ENCODE measurements at regions not wholly inside any gene's neighbourhood (a gene's known extent, or its start where the extent isn't known, plus 50 kb on each side); places are given as distances from the start of the nearest gene placed in this dataset.

DNA sequence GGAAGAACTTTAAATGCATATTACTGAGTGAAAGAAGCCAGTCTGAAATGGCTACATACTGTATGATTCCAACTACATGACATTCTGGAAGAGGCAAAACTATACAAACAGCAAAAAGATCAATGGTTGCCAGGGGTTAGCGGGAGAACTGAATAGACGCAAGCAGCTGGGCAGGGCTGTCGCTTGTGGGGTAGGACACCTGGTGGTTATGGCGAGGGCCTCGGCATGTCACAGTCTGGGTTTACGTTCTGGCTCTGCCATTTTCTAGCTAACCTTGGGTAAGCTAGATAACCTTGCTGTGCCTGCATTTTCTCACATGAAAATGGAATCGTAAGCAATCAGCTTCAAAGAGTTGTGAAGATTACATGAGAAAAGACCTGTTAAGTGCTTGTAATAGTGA lies 55.2 kb upstream of the SYT13 start:
- Histone ChIP-seq H3K9me3 (ENCODE audit: control insufficient read depth, insufficient read depth, low read length) (no peaks in the 10 kb centered on the region), H3K4me1 (ENCODE audit: insufficient read depth, low read length) (peaks cover 27% of the 10 kb centered on the region), H3K9ac (ENCODE audit: low read depth, low read length) (no peak overlapping the region), H3K36me3 (ENCODE audit: insufficient read depth, low read length) (no peaks in the 10 kb centered on the region)

DNA sequence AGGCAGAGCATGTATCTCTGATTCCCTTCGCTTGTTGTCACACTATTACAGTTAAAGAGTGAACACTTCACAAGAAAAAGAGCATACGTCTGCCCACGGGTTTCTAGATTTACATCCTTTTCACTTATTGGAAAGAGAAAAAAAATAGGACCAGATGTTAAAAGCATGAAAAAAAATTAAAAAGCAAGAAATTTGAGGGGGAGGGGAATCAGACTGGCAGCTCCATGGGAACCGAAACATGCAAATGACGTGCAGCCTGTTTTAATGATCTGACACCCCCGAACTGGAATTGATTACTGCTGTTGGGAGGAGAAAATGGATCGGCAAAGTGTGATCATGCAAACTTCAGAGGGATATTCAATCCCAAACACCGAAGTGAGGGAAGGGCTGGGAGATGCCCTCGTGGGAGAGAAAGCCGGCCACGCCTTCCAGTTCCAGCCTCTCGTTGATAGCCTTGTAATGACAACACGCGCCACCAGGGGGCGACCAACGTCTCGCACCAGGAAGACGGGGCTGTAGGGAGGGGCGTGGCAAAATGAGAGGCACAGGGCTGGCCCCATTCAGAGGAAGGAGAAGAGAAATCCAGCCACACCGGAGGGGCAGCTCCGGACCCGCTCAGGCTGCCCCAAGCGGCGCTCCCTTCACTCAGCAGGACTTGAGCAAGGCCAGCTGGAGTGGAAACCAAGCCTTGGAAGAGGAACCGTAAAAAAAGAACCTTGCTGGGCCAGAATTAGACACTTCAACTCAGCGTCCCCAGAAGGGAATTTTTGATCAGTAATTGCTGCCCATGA lies 53.8 kb upstream of the SYT13 start:
- no peaks in the 10 kb centered on the region for H3K36me3 ChIP-seq (ENCODE audit: insufficient read depth, low read length)
- peak overlapping the region; percentile 2; the same call in 1 of the 2 replicates for H3K9ac ChIP-seq (ENCODE audit: low read depth, low read length)
- H3K9me3 ChIP-seq (ENCODE audit: control insufficient read depth, insufficient read depth, low read length) = no peaks in the 10 kb centered on the region
- H3K4me1 ChIP-seq (ENCODE audit: insufficient read depth, low read length) = peaks cover 18% of the 10 kb centered on the region

DNA sequence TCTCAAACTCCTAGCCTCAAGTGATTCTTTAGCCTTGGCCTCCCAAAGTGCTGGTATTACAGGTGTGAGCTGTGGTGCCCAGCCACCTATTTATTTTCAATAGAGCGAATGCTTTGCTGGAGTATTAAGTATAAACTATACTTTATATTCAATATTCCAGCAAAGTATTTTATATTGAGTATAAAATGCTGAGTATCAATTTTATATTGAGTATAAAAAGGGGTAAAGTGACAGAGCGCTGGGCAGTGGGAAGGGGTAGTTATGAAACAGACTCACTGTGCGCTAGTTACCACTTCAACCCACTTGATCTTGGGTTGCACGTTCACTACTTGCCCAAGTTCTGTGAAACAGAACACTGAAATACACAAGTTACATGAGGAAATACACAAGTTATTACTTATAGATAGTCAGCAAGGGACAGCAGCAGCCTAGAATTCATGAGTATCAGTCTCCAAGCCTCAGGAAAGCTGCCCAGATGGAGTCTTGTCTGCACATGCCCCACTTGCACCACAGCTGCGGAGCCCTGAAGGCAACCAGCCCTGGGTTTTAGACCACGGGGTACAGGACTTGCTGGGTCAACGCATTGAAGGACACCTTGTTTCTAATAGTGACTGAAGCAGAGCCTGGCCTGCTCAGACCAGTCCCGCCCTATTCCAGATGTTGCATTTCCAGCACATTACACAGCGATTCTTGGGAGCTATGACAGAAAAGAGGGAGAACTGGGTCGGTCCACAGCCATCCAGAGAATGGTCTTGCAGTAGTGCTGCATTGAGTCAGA lies 51.6 kb upstream of the SYT13 start:
- Histone ChIP-seq H3K9ac (ENCODE audit: low read depth, low read length) (no peak overlapping the region), H3K4me1 (ENCODE audit: insufficient read depth, low read length) (peaks cover 11% of the 10 kb centered on the region), H3K36me3 (ENCODE audit: insufficient read depth, low read length) (no peaks in the 10 kb centered on the region), H3K9me3 (ENCODE audit: control insufficient read depth, insufficient read depth, low read length) (no peaks in the 10 kb centered on the region)

DNA sequence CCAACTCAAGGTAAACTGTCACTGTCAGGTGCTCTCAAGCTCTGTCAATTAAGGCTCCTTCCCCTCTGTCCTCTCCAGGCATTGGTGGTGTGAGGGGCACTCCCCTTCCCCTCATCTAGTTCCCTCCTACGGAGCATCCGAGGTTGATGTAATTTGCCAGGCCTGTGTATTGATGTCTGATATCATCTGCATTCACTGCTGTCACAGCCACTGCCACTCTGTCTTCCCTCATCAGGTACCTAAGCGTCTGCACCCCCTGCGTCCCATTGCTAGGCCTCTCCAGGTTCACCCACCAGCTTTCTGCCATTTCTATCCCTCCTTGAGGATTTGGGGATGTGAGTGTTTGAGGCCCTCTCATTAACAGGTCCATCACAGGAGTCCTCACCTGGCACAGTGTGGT lies 50.0 kb upstream of the SYT13 start:
- Histone ChIP-seq H3K4me1 (ENCODE audit: insufficient read depth, low read length) (peaks cover 6% of the 10 kb centered on the region), H3K9ac (ENCODE audit: low read depth, low read length) (no peak overlapping the region), H3K9me3 (ENCODE audit: control insufficient read depth, insufficient read depth, low read length) (no peaks in the 10 kb centered on the region), H3K36me3 (ENCODE audit: insufficient read depth, low read length) (no peaks in the 10 kb centered on the region)
